Putamen (tissue), 1 donor: ENCODE measurements at regions not wholly inside any gene's neighbourhood (a gene's known extent, or its start where the extent isn't known, plus 50 kb on each side); places are given as distances from the start of the nearest gene placed in this dataset.
"Not testable (repeated sequence)": the region's sequence is repeated elsewhere in the genome, so short reads cannot be mapped to it uniquely, and the experiment has no call there.

Experiments
- DNase-seq: peaks from one replicate; pipeline ENCODE4 v3.0.0-alpha.2; 2016; ENCODE audit warnings: low spot score

- no peak for DNase-seq
Observed at GRCh38 chr5:6076341-6077239, 301.8 kb downstream of the MED10 start.

GRCh38 chr5:6072488-6072887 lies 305.9 kb downstream of the MED10 start:
- not testable (repeated sequence) for DNase-seq

DNA sequence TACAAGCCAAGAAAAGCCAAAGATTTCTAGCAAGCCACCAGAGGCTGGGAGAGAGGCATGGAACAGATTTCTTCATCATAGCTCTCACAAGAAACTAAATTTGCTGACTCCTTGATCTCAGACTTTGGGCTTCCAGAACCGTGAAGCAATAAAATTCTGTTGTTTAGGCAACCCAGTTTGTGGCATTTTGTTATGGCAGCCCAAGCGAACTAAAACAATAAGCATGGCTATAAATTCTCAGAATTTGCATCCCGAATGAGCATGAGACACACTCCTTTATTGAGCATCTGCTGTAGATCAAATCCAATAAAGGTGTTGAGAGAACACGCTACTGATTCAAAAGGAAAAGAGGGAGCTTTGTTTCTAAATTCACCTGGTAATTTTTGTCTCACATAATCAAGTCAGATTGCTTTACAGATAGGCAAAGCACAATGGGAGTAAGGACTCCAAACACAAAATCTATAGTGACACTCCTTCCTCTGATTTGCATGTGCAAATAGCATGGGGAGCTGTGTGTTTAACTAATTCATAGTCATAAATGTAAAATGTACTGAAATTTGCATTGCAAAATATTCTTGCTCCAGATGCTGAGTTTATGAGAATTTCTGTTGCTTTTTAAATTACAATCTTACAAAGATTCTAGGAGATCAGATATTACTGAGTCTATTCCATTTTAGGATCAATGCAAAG lies 308.7 kb downstream of the MED10 start:
- no peak for DNase-seq

GRCh38 chr5:6066016-6066415 lies 312.3 kb downstream of the MED10 start:
- DNase-seq: no peak

DNA sequence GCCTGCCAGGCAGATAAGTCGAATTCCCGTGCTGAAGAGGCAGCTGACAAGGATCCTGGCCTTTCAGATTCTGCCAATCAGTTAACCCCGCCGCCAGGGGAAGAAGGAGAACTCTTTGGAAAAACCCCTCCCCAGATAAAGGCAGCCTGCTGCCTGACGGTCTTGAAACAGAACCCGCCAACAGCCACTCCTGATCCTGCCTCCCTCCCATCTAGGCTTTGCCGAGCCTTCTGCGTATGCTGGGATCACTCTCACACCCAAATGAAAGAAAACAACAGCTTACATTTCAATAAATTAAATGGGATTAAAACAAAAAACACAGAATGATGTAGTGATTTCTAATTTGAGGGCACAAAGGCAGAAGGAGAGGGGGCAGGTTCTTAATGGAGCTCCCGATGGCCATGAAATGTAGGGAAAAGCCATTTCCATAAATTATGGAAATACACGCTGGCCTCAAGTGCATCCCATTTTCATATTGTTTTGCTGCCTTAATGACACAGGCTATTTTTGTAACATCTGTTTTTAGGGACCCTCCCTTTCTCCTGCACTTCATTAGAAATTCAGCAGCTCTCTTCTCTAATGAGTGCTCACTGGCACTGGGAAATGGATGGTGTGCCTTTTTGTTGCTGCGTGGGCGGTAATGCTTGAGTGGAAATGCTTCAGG lies 319.1 kb downstream of the MED10 start:
- no peak for DNase-seq

DNA sequence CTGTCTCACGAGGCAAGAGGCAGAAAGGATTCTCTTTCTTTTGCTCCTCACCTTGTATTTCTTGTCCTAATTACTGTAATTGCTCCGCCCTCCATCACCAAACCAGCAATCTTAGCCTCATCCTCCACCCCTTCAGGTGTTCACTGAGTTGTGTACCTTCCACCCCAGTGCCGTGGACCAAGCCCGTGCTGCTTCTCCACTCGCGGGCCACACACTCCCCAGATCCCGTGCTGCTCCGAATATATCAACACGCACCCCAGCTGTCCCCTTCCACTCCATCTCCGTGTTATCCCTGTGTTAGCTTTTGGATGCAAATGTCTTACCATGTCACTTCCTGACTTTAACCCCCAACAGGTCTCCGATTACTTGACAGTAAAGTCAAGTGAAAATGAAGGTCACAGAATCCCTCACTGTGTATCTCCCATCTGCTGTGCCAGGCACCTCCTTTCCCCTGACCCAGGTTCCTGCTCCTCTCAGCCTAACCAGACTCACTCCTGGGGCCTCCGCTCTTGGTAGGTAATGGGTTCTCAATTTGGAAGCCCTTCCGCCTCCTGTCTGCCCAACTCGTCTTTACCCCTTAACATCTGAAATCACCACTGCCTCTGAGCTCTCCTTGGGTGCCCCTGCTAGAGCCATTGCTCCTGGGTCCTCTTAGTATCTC lies 320.2 kb downstream of the MED10 start:
- DNase-seq: no peak

DNA sequence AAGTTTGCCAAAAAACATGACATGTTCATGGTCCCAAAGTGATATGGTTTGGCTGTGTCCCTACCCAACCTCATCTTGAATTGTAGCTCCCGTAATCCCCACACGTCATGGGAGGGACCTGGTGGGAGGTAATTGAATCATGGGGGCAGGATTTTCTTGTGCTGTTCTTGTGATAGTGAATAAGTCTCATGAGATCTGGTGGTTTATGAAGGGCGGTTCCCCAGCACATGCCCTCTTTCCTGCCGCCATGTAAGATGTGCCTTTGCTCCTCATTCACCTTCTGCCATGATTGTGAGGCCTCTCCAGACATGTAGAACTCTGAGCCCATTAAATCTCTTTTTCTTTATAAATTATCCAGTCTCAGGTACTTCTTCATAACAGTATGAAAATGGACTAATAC lies 322.1 kb downstream of the MED10 start:
- DNase-seq: no peak

GRCh38 chr5:6049662-6050061 lies 328.7 kb downstream of the MED10 start:
- DNase-seq: no peak

GRCh38 chr5:6048746-6049145 lies 329.6 kb downstream of the MED10 start:
- DNase-seq: no peak

- DNase-seq: no peak
Observed at GRCh38 chr5:6046296-6046967, 331.9 kb downstream of the MED10 start.

DNA sequence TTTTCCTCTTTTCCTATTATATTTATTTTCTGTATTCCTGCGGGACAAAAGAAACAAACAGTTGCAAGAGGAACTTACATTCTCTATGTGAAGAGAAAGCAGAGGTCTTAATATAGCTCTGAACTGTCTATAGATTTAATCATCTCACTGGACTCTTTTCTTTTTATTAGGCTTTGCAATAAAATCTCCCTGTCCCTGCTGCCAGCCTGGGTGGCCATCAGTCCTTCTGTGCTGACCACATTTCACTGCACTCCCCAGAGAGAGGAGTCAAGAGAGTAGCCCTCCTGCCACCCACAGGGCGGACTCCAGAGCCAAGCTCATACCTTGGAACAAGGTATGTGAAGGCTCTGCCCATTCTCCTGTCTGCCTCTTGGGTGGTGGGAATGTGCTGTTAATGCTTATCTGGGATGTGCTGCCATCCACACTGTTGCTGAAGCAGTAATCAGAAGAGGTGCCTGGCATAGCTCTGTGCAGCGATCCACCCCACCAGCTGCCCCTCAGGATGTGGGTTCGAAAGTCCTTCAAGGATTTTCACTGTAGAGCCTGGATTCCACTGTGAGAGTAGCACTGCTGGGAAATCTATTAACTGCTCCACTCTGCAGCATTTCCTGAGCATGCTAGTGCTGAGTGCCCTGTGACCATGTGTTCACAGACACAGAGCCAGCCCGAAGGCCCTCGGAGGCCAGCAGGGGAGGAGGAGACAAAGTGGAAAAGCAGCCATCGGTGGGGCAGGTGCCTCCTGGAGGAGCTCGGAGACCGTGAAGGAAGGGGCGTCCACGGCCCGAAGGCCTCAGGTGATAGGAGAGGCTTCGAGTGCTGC lies 334.6 kb downstream of the MED10 start:
- DNase-seq: no peak

DNA sequence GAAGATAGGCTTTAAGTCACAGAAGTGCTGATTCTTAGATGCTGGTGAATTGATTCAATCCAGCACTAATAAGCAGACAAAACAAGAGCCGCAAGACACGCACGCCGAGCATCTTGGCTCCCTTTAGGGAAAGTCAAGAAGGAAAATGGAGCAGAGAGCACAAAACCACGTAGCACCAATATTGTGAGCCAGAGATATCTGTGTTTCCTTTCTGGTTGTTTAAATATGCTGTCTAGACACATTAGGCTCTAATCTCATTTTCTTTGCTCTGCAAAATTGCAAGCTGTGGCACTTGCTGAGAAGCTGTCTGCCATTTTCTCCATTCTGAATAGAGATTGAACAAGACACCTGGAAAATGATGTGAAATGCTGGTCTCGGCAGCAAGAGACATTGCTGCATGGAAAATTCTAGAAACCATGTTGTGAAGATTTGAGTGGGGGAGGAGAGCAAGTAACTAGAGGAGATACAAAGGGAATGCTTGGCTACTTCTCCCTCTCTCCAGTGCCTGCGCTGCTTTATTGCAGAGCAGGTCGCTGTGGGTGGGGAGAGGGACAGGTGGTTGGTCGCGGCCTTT lies 336.3 kb downstream of the MED10 start:
- no peak for DNase-seq

- no peak for DNase-seq
Observed at GRCh38 chr5:6039111-6039510, 339.2 kb downstream of the MED10 start.

GRCh38 chr5:6036006-6036405 lies 342.3 kb downstream of the MED10 start:
- no peak for DNase-seq

DNA sequence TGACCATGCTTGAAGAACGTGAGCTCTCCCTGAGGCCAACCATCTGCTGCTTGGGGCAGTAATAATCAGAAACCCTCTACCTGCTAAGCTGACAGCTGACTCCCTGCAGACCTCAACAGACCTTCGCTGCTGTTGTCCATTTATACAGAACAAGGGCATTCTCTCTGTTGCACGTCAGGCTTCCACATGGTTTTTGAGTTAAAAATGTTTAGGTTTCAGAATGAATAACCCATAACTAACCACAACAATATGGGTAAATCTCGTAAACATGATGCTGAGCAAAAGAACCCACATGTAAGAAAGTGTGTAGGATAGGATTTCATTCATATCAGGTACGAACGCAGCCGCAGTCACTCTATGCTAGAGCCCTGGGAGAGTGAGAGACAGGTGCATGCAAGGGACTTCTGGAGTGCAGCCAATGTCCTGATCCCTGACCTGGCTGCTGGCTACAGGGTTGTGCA lies 348.5 kb downstream of the MED10 start:
- DNase-seq: no peak

DNA sequence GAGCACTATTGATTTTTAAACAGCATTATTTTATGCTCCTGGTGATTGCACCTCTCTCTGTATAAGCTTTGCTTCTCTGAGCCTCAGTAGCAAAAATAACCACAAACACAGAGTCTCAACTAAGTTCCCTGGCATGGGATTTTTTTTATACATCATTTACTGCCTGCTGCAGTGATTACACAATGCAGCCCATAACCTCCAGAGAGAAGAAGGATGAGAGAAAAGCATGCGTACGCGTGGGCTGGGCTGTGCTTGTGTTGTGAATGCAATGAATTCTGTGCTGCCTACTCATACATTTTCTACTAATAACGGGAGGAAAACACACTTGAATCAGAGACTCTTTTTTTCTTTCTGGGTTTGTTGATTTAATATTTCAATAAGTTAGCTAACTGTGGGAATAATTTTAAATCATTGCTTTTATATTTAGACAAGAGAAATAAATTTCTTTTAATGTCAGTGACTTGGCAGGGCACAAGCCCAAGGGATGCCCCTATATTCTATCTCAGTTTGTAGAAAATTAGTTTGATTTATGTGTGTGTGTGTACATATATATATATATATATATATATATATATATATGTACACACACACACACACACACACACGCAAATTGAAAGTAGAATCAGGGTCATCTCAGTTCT lies 351.5 kb downstream of the MED10 start:
- DNase-seq: no peak

GRCh38 chr5:6019612-6020011 lies 358.7 kb downstream of the MED10 start:
- no peak for DNase-seq

DNA sequence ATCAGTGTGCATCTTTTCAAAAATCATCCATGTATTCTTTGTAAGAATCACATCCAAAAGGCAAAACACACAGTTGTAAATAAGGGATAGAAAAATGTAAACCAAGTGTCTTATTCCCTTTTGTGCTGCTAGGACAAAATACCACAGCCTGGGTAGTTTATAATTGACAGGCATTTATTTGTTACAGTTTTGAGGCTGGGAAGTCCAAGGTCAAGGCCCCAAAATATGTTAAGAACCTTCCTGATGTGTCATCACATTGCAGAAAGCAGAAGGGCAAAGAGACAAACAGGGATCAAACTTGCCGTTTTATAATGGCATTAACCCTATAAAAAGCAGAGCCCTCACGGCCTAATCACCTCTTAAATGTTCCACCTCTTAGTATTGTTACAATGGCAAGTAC lies 364.8 kb downstream of the MED10 start:
- no peak for DNase-seq

- DNase-seq: no peak
Observed at GRCh38 chr5:6011199-6011598, 367.1 kb downstream of the MED10 start.

- DNase-seq: no peak
Observed at GRCh38 chr5:6006838-6007314, 371.5 kb downstream of the MED10 start.
